Right kidney (tissue), 1 donor: ENCODE measurements at regions not wholly inside any gene's neighbourhood (a gene's known extent, or its start where the extent isn't known, plus 50 kb on each side); places are given as distances from the start of the nearest gene placed in this dataset.

ENCODE experiments used
- DNase-seq: peaks from one replicate; pipeline ENCODE4 v3.0.0-alpha.2; 2016

DNA sequence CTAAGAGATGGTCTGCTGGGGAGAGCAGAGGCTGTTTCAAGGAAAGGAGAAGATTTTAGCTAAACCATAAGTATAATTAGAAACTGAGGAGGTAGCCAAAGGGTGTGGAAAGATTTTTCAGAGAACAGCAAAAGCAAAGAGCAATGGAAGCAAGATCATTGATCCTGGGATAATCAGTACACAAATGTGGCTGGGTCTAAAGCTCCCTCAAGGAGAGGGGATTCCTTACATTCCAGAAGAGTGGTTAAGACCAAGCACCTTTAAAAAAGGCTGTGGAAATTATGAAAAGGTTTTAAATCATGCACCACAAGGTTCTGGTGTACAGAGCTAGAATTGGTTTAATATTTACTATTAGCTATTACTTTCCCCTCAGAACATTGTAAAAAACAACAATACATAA is 246.0 kb upstream of the UBE2E3 start:
- DNase-seq = no peak

DNA sequence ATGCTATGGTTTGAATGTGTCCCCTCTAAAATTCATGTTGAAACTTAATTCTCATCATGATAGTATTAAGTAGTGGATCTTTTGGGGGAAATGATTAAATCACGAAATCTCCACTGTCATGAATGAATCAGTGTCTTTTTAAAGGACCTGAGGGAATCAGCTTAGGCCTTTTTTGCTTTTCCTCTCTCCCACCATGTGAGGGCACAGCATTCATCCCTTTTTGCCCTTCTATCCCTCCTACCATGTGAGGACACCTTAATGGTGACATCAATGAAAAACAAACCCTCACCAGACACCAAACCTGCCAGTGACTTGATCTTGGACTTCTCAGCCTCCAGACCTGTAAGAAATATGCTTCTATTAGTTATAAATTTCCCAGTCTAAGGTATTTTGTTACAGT is 247.1 kb upstream of the UBE2E3 start:
- no peak for DNase-seq

DNA sequence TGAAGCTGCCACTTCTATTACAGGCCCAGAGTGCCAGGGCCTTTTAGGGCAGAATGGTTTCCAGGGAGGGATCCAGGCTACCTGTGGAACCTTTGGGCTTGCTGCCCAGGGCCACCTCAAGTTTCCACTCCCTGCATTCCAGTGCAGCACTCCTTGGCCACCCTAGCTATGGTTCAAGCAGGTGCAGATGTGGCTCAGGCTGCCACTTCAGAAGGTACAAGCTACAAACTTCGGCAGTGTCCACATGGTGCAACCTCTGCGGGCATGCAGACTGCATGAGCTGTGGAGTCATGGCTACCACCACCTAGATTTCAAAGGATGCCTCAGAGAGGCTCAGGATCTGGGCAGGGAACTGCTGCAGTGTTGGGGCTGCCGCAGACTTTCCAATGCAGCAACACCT is 248.1 kb upstream of the UBE2E3 start:
- DNase-seq = no peak

DNA sequence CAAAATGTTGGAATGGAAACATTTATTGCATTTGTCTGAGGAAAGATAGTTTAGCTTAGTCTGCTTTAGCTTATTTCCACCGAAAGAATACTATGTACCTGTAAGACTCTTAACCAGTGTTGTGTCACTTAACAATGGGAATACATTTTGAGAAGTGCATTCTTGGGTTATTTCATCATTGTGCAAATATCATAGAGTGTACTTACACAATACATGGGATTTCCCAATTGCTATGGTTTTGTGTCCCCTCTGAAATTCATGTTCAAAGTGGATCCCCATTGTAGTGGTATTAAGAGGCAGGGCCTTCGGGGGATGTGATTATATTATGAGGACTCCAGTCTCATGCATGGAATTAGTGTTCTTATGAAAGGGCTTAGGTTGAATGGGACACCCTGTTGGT is 249.4 kb upstream of the UBE2E3 start:
- DNase-seq = no peak

DNA sequence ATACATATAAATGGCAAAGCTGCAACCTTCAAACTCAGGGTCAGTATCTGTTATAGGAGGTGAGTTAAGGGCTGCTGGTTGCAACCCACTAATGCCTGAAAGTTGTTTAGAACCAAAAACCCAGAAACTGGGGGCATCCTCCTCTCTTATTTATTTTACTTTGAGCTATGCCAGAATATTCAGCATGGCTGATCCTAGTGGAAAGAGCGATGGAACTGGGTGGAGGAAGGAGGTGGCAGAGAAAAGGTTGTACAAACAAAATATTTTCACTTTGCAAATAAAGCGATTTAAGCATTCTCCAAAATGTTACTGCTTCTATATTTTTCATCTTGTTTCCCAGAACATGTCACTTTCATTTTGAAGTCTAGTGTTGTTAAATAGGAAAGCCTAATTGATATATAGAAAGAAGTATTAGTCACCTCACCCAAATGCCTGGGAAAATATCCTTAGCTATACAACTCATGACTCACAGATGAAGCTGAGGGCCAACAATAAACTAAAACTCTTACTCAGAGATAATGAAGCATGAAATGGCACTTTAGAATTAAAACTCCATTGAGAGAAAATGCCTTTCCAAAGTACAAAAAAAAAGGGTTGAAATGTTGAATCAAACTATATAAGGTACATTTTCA is 251.4 kb upstream of the UBE2E3 start:
- no peak for DNase-seq

DNA sequence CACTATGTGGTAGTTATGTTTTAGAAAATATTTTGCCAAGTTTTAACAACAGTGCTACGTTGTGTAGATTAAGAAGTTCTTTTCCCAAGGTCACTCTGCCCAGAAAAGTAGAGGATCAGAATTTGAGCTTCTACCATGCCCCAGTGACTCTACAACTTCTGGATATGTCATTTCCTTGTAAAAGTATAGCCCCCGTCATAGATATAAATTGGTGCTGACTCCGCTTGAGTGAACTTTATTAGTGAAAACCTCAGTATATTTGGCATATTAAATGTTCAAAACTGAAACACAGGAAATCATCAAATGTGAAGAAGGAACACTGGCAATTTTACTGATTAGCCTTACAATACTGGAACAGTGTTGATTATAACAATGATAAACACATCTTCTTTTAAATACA is 256.7 kb upstream of the UBE2E3 start:
- no peak for DNase-seq

DNA sequence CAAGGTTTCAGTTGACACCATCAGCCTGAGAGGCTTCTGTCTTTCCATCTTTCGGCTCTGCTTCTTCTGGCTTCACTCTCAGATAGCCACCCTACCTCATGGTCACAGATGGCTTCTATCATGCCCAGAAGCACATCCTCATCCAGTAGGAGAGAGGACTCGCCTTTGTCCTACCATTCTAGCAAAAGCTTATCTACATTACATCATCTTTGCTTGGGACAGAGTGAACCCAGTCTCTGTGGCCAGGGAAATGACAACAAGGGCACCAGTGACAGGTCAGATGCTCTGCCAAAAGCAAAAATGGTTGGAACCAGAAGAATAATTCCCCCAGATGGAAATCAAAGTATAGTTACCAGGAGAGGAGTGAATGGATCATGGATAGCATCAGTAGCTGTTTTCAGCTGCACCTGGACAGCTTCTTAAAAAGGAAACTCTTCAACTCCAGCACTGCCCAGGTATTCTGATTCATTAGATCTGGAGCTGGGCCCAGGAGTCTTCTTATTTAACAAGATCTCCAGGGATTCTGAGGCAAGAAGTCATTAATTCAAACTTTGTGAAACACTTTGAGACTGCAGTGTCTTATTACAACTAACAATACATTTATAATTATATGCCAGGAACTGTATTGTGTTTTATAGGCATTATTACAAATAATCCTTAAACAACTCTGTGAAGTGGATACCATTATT is 257.7 kb upstream of the UBE2E3 start:
- no peak for DNase-seq

DNA sequence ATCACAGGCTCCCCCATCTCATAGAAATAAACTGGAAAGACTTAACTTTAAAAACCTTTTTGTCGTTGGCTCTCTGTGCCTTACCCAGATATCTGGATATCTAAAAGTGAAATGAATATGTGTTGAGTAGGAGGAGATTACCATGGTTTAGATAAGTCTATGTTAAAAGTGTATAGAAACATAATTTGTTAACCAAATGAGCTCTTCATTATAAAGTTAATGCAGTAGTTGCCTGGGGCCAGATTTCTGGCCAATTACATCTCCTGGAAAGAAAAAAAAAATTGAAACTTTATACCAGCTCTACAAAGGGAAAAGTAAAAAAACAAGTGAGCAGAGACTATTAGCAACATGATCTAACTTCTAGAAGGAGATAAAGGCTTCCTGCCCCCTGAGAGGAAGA is 259.6 kb upstream of the UBE2E3 start:
- DNase-seq = no peak

DNA sequence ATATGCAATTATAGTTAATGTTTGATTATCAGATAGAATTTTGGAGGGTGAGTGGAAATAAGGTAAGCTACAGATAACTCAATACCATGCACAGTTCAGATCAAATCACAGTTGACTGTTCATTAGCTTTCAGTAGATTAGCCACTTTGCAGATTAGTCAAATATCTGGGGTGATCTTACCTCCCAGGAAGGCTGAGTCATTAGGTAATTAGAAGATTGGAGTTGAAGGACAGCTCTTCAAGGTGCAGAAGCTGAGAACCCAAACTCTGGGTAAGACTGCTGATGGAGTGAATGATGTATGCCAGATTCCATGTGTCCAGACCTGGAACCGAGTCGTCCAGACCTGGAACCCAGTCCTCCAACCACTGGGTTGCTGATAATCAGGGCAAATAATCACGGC is 262.8 kb upstream of the UBE2E3 start:
- no peak for DNase-seq

GRCh38 chr2:180716186-180717180 is 263.9 kb upstream of the UBE2E3 start:
- DNase-seq = no peak

DNA sequence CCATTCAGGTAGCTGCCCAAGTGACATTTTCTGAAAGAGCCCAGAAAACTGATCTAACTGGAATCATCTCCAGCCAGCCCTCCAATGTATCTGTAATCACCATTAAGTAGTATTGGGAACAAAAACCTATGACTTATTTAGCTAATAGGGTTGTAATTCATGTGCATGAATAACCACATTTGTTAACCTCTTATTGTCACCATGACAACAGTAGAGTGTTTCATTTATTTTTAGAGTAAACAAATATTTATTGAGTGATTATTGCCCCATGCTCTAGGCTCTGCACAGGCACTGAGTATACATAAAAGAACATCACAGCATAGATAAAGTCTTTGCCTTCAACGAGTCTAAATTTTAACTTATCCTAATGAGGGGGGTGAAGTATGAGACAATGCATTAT is 265.4 kb upstream of the UBE2E3 start:
- DNase-seq = no peak

DNA sequence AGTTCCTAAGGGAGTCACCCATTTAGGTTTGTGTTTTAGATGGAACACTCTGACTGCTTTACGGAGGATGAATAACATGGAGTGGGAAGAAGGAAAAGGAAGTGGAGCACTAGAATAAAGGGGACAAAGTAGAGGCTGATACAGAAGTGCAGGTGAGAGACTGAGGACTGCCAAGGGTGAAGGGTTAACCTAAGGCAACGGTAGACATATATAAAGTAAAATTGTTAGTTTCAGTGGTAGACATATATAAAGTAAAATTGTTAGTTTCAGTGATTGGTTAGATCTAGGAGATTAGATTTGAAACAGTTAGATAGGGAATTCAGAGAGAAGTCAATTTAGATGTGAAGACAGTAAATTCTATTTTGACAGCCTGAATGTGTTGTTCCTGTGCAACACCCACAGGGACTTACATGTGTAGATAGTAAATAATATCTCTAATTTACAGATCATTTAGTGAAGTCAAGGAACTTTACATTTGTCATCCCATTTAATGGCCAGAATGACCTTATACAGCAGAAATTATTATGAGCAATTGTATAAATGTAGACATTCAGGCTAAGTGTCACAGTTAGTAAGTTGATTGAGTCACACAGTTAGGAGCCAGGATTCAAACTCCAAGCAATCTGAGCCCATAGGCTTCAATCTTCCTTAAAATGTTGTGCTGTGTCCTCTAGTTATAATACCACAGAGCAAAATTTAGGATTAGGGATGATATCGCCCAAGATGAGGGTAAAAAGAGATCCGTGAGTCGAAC is 270.8 kb upstream of the UBE2E3 start:
- no peak for DNase-seq

DNA sequence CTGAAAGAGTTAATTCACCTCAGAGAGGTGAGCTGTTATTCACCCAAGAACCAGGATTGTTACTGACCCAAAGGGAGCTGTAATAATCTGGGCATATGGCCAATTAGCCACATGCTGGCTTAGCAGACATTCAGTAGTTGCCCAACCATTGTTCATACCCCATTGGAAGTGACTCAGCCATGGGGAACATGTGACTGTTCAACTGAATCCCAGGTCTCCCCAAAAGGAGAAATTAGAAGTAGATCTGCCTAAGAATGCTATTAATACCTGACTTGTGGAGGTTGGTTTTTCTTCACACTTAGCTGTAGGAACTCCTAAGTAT is 272.6 kb upstream of the UBE2E3 start:
- DNase-seq = no peak

GRCh38 chr2:180707175-180707883 is 273.1 kb upstream of the UBE2E3 start:
- no peak for DNase-seq

- DNase-seq = no peak
These were observed 273.7 kb upstream of the UBE2E3 start for GRCh38 chr2:180706694-180707093.

DNA sequence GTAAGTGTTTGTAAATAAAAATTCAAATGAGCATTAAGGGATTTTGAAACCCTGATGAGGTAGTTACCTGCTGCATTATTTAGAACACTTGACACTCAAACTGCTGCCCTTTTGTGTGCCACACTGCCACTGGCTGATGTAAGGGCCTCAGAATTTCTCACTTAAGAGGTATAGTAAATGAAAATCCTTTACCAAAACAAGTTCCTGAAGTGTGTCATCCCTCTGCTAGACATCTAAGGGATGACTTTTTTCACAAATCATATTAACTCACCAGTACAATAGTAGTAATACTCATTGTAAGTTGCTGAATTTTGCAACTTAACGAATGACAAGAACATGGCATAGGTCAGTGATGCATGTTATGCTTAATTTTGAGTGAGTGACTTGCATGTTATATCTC is 274.9 kb upstream of the UBE2E3 start:
- no peak for DNase-seq

GRCh38 chr2:180705122-180705521 is 275.3 kb upstream of the UBE2E3 start:
- no peak for DNase-seq

DNA sequence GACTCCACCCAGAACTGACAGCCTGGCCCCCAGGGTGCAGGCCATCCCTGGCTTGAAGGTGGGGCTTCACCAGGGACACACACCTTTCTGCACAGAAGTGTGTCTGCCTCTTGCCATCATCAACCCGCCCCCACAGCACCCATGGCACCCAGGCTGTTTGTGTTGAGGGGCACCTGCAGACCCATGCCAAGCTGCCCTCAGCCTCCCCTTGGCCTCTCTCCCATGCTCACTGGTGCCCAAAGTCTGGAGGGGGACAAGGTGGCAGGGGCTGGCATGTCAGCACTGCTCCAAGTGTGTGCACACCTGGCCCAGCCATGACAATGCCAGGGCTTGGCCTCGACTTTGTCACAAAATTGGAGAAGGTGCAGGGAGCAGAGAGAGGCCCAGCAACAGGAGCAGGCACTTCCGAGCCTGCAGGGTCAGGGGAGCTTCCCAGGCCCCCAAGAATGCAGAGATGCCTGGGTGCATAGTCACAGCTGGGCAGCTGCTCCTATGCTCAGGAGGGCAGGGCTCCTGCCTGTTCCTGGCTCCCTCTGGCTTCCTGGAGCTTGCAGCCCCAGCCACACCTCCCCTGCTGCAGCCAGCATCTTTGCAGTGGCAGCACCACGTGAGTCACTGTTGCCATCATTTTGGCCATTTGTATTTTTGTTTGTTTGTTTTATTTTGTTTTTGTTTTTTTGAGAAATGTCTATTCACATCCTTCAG is 280.6 kb upstream of the UBE2E3 start:
- no peak for DNase-seq

- no peak for DNase-seq
These were observed 281.7 kb upstream of the UBE2E3 start for GRCh38 chr2:180698668-180699067.

DNA sequence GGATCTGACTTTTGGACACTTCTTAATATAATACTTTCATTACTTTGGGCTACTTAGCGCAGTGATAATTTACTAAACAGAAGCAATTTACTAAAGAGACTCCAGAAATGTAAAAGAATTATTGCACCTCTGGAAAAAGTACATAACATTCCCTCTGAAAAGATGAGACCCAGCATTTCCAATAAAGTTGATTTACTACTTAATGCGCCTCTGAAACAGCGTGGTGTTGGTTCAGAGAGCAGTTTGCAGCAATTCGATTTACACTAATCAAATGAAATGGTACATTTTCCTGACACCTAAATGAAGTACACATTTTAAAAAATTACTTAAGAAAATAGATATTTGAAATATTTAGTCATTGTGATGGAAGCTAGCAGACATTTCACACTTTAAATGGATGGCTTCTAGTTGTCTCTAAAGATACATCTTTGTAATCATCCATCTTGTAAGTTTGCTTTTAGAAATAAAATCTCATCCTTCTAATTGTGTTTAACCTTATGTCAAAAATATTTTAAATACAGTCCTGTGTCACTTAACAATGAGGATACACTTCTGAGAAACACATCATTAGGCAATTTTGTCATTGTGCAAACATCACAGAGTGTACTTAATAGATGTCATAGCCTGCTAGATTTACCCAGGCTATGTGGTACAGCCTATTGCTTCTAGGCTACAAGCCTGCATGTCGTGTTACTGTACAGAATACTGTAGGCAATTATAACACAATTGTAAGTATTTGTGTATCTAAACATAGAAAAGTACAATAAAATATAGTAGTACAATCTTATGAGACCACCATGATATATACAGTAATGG is 284.6 kb upstream of the UBE2E3 start:
- DNase-seq = no peak
